ENCODE measurements at regions not wholly inside any gene's neighbourhood (a gene's known extent, or its start where the extent isn't known, plus 50 kb on each side); places are given as distances from the start of the nearest gene placed in this dataset.

GRCh38 chr2:19195661-19196060 is 162.8 kb downstream of the OSR1 start:
- no peak for TF ChIP-seq EP300 (IDR thresholded peaks at IDR 0.05; ENCODE audit: low read depth)
- no peak for TF ChIP-seq POLR2A (IDR thresholded peaks at IDR 0.05)
- no peak for TF ChIP-seq CTCF (IDR thresholded peaks at IDR 0.05)
